ENCODE measurements at regions not wholly inside any gene's neighbourhood (a gene's known extent, or its start where the extent isn't known, plus 50 kb on each side); places are given as distances from the start of the nearest gene placed in this dataset.
"Not testable (repeated sequence)": the region's sequence is repeated elsewhere in the genome, so short reads cannot be mapped to it uniquely, and the experiment has no call there.

DNA sequence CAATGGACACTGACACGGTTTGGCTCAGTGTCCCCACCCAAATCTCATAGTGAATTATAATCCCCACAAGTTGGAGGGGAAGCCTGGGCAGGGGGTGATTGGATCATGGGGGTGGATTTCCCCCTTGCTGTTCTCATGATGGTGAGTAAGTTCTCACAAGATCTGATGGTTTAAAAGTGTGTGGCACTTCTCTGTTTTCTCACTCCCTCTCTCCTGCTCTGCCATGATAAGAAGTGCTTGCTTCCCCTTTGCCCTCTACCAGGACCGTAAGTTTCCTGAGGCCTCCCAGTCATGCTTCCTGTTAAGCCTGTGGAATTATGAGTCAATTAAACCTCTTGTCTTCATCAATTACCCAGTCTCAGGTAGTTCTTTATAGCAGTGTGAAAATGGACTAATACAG, 115.8 kb upstream of the KIF2A start:
- H3K9me3 Mint-ChIP-seq (ENCODE audit: unreplicated experiment) = peaks cover 8% of the 10 kb centered on the region
- H3K4me3 Mint-ChIP-seq (ENCODE audit: unreplicated experiment) = no peak overlapping the region
- H3K4me1 Mint-ChIP-seq (ENCODE audit: unreplicated experiment) = no peaks in the 10 kb centered on the region
- no peak for DNase-seq (ENCODE audit: low spot score)
- no peak overlapping the region for H3K27ac Mint-ChIP-seq (ENCODE audit: unreplicated experiment)
- TF ChIP-seq, protein P1, sequence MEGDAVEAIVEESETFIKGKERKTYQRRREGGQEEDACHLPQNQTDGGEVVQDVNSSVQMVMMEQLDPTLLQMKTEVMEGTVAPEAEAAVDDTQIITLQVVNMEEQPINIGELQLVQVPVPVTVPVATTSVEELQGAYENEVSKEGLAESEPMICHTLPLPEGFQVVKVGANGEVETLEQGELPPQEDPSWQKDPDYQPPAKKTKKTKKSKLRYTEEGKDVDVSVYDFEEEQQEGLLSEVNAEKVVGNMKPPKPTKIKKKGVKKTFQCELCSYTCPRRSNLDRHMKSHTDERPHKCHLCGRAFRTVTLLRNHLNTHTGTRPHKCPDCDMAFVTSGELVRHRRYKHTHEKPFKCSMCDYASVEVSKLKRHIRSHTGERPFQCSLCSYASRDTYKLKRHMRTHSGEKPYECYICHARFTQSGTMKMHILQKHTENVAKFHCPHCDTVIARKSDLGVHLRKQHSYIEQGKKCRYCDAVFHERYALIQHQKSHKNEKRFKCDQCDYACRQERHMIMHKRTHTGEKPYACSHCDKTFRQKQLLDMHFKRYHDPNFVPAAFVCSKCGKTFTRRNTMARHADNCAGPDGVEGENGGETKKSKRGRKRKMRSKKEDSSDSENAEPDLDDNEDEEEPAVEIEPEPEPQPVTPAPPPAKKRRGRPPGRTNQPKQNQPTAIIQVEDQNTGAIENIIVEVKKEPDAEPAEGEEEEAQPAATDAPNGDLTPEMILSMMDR (IDR thresholded peaks at IDR 0.05; ENCODE audit: unreplicated experiment) = no peak
- peaks cover 12% of the 10 kb centered on the region for H3K36me3 Mint-ChIP-seq (ENCODE audit: low read depth, unreplicated experiment)
- H3K27me3 Mint-ChIP-seq (ENCODE audit: unreplicated experiment) = no peaks in the 10 kb centered on the region

DNA sequence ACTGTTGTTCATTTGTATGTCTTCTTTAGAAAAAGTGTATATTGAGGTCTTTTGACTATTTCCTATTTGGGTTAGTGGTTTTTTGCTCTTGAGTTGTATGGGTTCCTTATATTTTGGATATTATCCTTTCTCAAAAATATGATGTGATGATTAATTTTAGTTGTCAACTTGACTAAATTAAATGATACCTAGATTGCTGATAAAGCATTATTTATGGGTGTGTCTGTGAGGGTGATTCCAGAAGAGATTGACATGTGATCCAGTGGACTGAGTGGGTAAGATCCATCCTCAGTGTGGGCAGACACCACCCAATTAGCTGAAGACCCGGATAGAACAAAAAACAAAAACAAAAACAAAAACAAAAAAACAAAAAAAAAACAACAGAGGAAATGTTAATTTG, 115.1 kb upstream of the KIF2A start:
- H3K36me3 Mint-ChIP-seq (ENCODE audit: low read depth, unreplicated experiment) = peaks cover 12% of the 10 kb centered on the region
- no peak for DNase-seq (ENCODE audit: low spot score)
- peaks cover 8% of the 10 kb centered on the region for H3K9me3 Mint-ChIP-seq (ENCODE audit: unreplicated experiment)
- no peaks in the 10 kb centered on the region for H3K4me1 Mint-ChIP-seq (ENCODE audit: unreplicated experiment)
- no peaks in the 10 kb centered on the region for H3K27me3 Mint-ChIP-seq (ENCODE audit: unreplicated experiment)
- H3K27ac Mint-ChIP-seq (ENCODE audit: unreplicated experiment) = no peak overlapping the region
- TF ChIP-seq, protein P1 (IDR thresholded peaks at IDR 0.05; ENCODE audit: unreplicated experiment) = no peak
- H3K4me3 Mint-ChIP-seq (ENCODE audit: unreplicated experiment) = no peak overlapping the region

DNA sequence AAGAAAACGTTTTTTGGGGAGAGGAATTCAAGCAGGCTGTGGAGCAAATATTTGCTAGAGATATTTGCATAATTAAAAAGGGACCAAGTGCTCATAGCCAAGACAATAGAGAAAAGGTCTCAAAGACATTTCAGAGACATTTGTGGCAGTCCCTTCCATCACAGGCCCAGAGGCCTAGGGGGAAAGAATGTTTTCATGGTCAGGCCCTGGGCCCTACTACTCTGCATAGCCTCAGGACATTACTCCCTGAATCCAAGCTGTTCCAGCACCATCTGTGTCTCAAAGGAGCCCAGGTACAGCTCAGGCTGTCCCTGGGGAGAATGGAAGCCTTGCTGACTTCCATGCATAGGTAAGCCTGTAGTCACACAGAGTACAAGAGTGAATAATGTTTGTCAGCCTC, 113.0 kb upstream of the KIF2A start:
- Mint-ChIP-seq H3K27me3 (ENCODE audit: unreplicated experiment) (no peaks in the 10 kb centered on the region), H3K4me3 (ENCODE audit: unreplicated experiment) (no peak overlapping the region), H3K27ac (ENCODE audit: unreplicated experiment) (no peak overlapping the region), H3K36me3 (ENCODE audit: low read depth, unreplicated experiment) (peaks cover 12% of the 10 kb centered on the region), H3K4me1 (ENCODE audit: unreplicated experiment) (no peaks in the 10 kb centered on the region), H3K9me3 (ENCODE audit: unreplicated experiment) (peaks cover 8% of the 10 kb centered on the region)
- DNase-seq (ENCODE audit: low spot score) = no peak
- TF ChIP-seq, protein P1 (IDR thresholded peaks at IDR 0.05; ENCODE audit: unreplicated experiment) = no peak

DNA sequence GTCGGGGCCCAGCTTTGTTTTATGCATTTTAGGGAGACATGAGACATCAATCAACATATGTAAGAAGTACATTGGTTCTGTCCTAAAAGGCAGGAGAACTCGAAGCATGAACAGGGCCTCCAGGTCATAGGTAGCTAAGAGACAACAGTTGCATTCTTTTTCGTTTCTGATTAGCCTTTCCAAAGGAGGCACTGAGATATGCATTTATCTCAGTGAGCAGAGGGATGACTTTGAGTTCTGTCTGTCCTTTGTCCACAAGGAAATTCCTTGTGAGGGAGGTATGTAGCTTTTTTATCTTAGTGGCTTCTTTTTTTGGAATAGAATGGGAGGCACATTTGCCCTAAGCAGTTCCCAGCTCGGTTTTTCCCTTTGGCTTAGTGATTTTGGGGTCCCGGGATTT, 109.5 kb upstream of the KIF2A start:
- H3K36me3 Mint-ChIP-seq (ENCODE audit: low read depth, unreplicated experiment) = peaks cover 12% of the 10 kb centered on the region
- H3K27me3 Mint-ChIP-seq (ENCODE audit: unreplicated experiment); DNase-seq (ENCODE audit: low spot score); H3K4me1 Mint-ChIP-seq (ENCODE audit: unreplicated experiment); H3K27ac Mint-ChIP-seq (ENCODE audit: unreplicated experiment); H3K4me3 Mint-ChIP-seq (ENCODE audit: unreplicated experiment); H3K9me3 Mint-ChIP-seq (ENCODE audit: unreplicated experiment): not testable (repeated sequence)

DNA sequence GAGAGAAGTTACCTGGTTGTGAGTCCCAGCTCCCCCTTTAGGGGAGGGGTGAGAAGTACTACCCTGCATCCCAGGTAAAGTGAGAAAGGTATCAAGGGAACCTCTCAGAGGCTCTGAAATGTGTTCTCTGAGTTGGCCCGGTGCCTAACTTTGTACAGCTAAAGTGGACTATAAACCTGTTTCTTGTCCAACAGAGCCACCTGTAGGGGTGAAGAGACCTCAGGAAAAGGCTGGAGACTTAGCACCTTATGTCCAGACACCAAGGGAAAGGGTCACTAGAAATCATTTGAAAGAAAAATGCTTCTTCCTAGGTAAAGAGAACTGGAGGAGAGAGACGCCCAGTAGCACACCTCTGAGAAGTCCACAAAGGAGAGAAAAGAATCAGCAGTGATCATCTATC, 108.3 kb upstream of the KIF2A start:
- Mint-ChIP-seq H3K4me3 (ENCODE audit: unreplicated experiment) (no peak overlapping the region), H3K27ac (ENCODE audit: unreplicated experiment) (no peak overlapping the region), H3K4me1 (ENCODE audit: unreplicated experiment) (no peaks in the 10 kb centered on the region), H3K9me3 (ENCODE audit: unreplicated experiment) (peaks cover 1% of the 10 kb centered on the region), H3K27me3 (ENCODE audit: unreplicated experiment) (peaks cover 1% of the 10 kb centered on the region), H3K36me3 (ENCODE audit: low read depth, unreplicated experiment) (peaks cover 6% of the 10 kb centered on the region)
- TF ChIP-seq, protein P1 (IDR thresholded peaks at IDR 0.05; ENCODE audit: unreplicated experiment) = no peak
- DNase-seq (ENCODE audit: low spot score) = no peak

DNA sequence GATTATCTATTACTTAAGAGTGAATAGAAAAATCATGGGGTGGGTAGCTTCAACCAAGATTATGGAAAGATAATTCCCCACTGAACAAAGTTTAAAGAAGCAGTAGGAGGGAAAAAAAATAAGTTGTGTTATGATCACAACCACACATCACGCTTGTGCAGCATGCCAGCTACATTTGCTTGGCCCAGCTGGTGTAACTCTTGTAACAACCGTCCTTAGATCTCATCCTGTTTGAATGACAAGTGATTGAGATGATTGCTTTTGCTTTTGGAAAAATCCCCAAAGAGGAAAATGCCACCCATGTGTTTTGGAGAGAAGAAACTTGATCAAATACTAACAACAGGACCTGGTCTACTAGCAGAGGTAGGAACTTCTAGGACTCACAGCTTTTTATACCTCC, 107.6 kb upstream of the KIF2A start:
- Mint-ChIP-seq H3K27me3 (ENCODE audit: unreplicated experiment) (peaks cover 1% of the 10 kb centered on the region), H3K4me1 (ENCODE audit: unreplicated experiment) (no peaks in the 10 kb centered on the region), H3K27ac (ENCODE audit: unreplicated experiment) (no peak overlapping the region), H3K36me3 (ENCODE audit: low read depth, unreplicated experiment) (peaks cover 3% of the 10 kb centered on the region), H3K4me3 (ENCODE audit: unreplicated experiment) (no peak overlapping the region), H3K9me3 (ENCODE audit: unreplicated experiment) (no peaks in the 10 kb centered on the region)
- TF ChIP-seq, protein P1 (IDR thresholded peaks at IDR 0.05; ENCODE audit: unreplicated experiment) = no peak
- DNase-seq (ENCODE audit: low spot score) = no peak
